ENCODE measurements at regions not wholly inside any gene's neighbourhood (a gene's known extent, or its start where the extent isn't known, plus 50 kb on each side); places are given as distances from the start of the nearest gene placed in this dataset.

- no peak for DNase-seq (ENCODE audit: low read depth, low spot score)
These were observed 170.2 kb downstream of the FOXO1 start for GRCh38 chr13:40496035-40496810.

- DNase-seq (ENCODE audit: low read depth, low spot score) = no peak
These were observed 168.0 kb downstream of the FOXO1 start for GRCh38 chr13:40498461-40498860.

- no peak for DNase-seq (ENCODE audit: low read depth, low spot score)
These were observed 164.2 kb downstream of the FOXO1 start for GRCh38 chr13:40502236-40502635.

- DNase-seq (ENCODE audit: low read depth, low spot score) = no peak
These were observed 163.4 kb downstream of the FOXO1 start for GRCh38 chr13:40503011-40503410.

GRCh38 chr13:40503966-40504591 lies 162.4 kb downstream of the FOXO1 start:
- no peak for DNase-seq (ENCODE audit: low read depth, low spot score)

- no peak for DNase-seq (ENCODE audit: low read depth, low spot score)
These were observed 161.8 kb downstream of the FOXO1 start for GRCh38 chr13:40504641-40505040.

- no peak for DNase-seq (ENCODE audit: low read depth, low spot score)
These were observed 161.2 kb downstream of the FOXO1 start for GRCh38 chr13:40505196-40505595.
